ENCODE measurements at regions not wholly inside any gene's neighbourhood (a gene's known extent, or its start where the extent isn't known, plus 50 kb on each side); places are given as distances from the start of the nearest gene placed in this dataset.
A peak's percentile ranks its signal among the peaks of the same experiment; 100 is the strongest.

DNA sequence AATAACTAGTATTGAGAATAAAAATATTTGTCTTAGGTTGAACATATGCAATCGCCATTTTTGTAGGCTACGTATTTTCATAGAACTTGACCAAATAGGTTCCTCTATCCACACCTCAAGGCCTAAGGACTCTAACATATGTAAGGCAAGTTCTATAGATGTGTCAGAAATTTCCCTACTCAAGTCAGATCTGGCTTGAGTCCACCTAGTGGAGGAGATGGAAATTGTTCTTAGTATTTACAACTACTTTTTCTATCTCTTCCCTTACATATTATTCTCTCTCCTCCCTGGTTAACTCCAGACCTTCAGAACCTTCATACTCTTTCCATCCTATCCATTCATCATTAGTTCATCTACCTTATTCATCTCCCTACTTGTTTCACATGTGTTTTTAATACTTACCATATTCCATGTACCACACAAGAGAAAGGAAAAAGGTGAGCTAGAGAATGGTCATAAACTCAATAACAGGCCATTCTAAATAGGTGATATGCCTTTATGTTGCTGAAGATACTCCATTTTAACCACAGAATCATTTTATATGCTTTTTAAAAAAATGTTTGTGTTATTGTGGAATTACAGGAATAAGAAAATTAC is 174.5 kb upstream of the HDAC9 start:
- DNase-seq, result no peak

DNA sequence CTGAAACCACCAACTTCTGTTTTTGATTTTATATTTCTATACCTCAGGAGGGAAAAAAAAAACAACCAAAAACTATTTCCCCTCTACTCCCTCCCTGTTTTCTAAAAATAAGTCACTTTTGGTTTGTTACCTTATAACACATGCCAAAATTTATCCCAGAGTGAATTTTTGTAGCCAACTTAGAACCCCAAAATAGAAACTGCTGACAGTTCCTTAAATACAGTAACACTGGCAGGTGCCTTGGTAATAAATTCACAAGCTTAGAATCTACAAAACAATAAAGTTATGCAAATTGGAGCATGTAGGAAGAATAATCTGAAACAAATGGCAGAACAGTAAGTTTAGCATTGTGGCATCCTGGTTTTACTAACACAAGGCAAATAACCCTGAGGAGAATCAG is 165.0 kb upstream of the HDAC9 start:
- no peak for DNase-seq

DNA sequence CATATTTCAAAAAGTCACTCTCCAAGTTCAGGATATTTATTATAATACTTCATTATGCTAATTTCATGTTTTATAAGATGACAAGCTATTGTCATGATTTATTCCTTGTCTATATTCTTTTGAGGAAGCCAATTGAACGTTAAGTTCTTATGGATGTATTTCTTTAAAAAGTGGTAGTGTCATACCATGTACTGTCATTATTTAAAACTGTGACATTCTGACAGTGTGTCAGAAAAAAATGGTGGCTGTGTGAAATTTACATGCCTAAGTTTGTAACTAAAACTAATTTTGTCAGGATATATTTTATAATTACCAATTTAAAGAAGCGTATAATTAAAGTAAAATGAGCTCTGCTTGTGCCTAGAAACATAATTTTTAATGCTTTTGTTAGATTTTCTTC is 158.9 kb upstream of the HDAC9 start:
- no peak for DNase-seq

DNA sequence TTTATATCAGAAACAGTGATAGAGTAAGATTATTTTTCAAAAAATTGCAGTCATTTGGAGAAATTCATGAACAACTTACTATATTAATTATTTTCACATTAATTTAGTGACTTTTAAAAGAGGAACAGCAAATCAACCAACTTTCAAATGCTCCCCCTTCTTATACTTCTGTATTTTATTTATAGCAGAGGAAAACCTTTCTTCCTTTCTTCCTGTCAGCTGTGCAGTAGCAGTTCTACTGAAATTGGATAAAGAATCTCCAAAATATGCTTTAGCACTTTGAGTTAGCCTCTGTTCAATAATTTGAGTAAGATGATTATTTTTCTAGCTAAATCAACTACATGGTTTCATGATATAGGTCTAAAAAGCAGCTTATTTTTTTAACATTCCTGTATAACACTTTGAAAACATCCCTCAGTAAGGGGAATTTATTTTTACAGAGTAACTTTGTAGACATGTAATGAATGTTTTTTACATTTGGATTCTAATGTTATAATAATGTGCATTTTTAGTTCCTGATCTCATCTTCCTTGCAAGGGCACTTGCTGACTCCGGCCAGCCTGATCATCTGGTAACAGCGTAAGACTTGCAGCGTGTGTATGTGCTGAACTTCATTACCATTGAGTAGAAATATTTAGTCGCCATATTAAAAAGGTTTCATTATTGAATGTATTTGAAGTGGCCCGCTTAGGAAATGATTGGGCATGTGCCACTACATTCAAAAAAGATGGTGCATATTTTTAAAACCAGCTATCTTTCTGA is 158.3 kb upstream of the HDAC9 start:
- DNase-seq, result no peak

DNA sequence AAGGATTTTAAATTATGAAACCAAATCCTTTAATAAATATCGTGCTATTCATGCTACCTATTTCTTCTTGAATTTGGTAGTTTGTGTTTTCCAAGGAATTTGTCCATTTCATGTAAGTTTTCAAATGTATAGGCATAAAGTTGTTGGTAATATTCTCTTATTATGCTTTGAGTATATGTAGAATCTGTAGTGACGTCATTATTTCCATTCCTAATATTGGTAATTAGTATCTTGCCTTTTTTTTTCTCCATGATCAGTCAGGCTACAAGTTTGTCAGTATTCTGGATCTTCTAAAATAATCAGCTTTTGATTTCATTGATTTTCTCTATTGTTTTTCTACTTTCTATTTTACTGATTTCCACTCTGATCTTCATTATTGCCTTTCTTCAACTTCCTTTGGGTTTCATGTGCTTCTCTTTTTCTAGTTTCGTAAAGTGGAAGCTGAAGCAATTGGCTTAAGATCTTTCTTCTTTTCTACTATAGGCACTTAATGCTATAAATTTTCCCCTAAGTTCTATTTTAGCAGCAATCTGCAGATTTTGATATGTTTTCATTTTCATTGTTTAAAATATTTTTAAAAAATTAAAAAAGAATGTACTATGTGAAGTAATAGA is 156.5 kb upstream of the HDAC9 start:
- DNase-seq, result no peak

DNA sequence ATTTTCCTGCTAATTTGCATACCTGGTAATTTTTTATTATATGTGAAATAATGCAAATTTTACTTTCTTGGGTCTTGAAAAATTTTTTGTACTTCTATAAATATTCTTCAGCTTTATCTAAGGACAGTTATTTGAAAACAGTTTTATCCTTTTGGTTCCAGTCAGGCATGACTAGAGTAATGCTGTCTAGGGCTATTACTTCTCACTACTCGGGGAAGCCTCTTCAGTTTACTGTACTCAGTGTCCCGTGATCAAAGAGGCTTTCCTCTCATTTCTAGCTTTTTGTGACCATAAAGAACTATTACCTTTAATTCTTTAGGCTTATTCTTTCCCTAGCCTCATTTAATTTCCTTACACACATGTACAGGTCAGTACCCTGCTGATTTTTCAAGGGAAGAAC is 153.8 kb upstream of the HDAC9 start:
- DNase-seq, result no peak

DNA sequence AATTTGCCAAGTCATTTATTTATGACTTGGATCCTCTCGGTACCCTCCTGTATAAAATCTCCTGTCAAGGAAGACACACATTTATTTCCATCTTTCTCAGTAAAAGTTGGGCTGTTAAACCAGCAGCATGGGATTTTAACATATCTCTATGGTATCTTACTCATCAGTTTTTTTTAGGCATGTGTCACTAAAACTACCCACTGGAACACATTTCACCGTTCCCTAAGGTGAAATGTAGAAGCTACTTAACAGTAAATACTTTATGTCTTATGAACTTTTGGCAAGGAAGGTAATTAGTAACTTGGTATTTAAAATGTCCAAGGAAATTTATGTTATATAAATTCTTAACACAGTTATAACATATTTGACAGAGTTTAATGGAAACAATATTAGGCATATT is 152.5 kb upstream of the HDAC9 start:
- DNase-seq, result no peak

DNA sequence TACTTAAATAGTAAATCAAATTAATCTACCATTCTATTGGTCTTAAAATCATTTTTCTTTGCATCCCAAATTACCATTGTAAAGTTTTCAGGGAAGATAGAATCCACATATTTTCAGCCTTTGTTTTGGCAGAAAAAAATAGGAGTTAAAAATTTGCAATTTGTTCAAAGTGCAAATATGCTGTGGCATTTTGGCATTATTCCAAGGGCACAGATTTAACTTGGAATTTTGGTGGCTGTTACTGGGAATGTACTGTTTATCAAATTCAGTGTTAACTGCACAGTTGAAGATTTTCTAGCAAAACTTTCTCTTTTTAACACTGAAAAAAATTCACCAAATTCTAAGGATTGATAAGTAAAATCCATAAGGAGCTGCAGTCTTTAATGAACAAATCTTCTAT is 151.0 kb upstream of the HDAC9 start:
- DNase-seq, result no peak

DNA sequence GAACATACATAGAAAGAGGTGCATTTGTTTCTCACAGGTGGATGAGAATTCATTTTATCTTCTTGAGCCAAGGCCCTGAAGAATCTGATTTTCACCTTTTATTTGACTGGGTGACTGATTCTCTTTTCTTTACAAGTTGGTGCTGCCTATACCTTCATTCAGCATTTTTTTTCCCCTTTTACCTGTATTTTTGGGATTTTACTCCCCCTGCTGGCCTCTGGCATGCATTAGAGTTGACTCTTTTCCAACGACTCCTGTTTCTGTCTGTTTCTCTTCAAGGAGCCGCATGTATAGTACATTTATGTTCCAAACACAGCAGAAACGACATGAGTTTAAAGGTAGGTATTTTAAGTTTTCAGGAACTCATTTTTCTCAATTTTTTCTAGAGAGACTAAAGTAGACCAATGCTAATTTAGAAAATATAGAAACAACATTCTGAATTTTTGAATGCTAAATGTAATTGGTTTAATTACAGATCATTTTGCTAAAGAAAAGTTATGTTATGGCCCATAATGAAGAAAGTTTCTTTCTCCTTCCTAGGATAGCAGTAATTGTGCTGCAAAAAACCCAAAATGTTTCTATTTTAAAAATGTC is 149.8 kb upstream of the HDAC9 start:
- DNase-seq, result no peak

DNA sequence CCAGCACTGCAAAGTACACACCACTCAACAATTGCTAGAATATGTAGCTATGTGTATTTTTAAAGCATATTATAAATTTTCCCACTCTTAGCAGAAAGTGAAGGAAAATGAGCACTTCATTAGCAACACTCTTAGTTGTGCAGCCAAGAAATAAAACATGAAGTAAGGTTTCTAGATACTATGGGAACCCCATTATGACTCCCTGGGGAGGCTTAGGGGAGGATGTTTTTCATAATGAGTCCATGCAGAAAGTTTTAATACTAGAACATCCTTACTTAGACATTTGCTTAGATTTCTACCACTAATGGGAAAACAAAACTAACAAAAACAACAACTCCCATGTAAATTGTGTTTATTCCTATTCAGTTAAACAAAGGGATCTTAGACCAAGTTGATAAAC is 148.4 kb upstream of the HDAC9 start:
- DNase-seq, result no peak

DNA sequence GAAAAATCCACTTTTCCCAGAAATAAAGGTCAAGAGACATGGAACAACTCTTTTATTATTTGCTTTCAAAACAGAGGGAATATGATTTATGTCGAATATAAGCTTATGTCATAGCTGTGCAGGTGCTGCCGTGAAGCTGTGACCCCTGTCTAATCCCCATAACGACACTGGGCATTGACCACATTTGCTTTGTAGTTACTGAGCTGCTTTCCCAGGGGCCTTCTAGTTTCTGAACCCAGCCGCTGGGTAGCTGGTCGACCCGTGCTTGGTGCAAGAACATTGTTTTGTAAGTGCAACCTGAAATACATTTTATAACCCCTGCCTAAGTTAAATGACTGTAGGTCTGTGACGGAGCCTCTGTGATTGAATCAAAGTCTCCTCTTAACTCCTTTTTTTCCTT is 144.9 kb upstream of the HDAC9 start:
- DNase-seq, result no peak

DNA sequence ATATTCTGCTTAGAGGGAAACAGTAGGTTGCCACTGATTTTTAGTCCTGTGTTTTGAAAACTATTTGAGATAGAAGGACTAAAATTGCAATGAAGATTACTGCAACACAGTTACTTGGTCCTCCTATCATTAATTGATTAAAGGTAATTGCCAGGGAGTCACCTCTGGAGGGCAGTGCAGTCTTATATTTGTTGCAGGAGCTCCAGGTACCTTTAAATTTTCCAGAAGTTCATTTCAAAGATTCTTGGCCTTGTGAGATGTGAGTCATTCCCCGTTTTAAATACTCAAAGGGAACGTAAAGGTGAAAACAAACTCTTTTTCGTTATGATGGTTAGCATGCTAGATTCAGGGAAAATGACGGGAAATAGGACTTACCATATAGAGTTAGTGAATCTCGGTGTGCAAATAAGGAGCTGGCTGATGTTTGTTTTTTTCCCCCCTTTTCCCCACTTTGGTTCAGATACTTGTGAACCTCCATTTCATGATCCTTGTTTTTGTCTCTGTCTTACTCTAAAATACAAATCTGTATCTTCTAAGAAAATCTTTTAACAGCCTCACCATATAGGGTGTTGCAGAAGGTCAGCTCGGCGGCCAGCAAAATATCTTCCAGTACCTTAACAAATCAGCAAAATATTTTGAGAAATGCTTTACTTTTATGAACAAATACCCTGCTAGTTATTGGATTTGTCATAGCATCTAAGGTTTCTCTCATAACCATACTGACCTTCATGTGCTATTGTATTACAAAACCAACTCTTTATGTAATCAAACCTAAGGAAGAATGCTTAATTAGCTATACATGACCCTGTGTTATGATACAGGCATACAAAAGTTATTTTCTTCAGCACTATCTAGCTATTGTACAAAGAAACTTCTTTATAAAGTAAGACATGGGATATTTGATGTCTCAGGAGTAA is 143.0 kb upstream of the HDAC9 start:
- DNase-seq, result peak; percentile 64

DNA sequence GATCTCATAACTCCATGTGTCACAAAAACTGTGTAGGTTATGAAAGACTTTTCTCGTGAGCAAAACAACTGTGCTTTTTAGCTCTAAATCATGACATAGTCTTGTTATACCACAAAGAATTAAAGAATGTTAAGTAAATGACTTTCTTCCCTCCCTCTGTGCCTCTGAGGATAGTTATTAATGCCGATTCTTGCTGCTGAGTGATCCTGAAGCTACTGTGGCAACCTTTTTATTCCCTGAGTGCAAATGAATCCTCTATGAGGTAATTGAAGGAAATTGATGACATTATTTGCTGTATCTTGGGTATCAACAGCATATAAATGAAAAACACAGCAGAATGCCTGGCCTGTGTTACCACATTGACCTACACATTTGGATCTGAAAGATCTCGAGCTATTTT is 142.2 kb upstream of the HDAC9 start:
- DNase-seq, result no peak

DNA sequence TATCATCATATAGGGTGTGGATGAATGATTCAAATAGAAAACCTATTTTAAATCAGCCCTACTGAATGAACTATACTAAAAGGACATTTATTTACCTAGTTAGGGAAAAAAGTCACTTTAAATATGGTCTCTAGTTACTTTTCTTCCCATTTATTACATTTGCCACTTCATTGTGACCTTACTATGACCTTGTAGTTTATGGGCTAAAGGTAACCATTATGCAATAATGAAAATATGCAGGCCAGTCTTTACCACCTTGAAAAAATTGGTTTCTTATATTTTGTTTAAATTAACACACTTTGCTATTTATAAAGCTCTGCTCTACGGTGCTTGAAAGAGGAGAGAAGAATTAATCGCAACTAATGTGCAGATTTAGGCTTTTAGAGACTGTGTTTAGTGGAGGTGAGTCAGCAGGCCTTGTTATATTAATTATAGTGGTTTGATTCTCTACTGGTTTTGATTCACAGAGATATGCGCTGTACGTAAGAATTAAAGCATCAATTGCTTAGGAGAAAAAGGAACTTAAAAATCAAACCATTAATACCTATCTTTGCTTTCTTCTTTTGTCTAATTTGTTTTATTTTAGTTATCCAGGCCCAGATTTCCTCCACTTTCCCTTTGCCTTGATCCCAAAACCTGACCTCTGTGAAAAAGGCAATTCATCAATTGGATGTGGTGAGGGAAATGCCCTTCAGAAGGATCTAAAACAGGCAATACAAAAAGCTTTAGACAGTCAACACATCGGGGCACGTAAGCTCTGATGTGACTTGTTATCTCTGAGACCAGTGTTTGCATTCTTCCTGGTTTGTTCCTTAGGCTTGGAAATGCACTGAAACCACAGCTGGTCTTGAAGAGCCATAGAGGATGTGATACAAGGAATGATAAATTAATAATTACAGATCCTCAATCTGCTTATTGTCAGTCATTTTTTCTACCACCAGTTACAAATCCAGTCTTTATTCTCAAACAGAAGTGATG is 141.2 kb upstream of the HDAC9 start:
- DNase-seq, result no peak

DNA sequence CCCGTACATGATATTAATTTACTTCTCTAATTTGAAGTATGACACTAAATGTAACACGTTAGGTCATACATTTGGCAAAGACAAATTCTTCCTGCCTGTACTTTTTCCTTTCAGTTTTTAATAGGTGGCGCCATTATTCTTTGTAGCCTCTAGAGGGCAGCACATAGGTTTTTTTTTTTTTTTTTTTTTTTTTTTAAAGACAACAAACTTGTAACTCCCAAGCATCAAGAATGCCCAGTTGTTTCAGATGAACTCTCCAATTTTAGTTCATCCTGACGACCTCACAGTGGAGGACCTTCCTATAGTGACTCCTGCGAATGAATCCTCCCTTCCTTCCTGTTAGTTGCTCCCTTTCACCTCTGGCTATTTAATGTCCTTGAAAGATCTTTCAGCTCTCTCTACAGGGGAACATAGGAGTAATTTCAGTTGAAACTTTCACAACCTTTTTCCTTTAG is 139.3 kb upstream of the HDAC9 start:
- DNase-seq, result no peak

DNA sequence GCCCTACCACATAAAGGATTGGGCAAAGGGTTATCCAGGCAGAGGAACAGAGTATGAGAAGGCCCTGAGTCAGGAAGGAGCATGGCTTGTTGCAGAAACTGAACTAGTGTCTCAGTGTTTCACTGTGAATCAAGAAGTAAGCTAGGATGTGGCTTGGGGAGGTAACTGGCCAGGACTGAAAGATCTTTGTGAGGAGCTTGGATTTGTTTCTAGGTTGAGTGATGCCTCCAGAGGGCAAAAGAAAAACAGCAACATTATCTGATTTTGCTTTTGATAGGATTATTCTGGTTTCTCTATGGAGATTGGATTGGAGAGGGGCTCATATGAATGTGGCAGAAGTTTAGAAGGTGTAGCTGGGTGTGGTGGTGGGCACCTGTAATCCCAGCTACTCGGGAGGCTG is 137.9 kb upstream of the HDAC9 start:
- no peak for DNase-seq

DNA sequence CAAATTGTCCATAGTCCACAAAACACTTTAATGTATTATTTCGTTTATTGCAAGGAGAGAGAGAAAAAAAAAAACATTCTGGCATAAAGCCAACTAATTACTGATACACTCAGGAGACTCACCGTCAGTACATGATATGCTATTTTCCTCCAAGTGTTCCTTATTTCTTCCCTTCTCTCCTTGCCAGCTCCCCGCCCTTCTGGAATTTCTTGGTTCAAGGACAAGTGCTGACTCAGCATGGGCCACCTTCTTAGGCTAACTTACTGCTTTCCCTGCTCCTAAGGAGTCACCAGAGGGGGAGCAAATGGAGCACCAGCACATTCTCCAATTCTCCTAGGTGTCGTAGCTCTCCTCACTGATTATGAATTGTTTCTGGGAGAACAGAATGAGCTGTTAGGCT is 133.8 kb upstream of the HDAC9 start:
- DNase-seq, result no peak

DNA sequence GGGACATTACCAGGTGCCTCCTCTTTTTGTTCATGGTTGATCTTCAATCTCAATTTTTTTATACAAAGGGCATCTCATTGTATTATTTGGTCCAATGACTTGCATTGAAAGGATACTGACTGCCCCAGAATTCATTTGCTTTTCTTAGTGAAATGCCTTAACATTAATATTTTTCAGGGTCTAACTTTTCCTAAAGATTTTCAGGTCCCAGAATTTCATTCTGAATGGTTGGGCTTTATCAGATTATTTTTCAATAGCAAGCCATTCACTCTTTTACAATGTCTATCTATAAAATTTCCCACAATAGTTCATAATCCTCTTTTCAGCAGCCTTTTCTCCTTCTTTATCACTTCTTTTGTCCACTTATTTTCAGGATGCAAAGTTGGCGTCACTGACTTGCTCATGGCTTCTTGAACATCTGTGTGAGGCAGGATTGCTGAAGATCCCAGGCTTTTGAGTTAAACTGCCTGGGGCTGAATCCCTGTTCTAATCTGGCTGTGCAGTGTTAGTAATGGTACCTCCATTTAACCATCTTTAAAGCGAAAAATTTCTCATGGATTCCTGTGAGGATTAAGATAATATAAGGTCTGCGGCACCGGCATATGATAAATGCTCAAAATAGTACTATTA is 131.7 kb upstream of the HDAC9 start:
- DNase-seq, result no peak

DNA sequence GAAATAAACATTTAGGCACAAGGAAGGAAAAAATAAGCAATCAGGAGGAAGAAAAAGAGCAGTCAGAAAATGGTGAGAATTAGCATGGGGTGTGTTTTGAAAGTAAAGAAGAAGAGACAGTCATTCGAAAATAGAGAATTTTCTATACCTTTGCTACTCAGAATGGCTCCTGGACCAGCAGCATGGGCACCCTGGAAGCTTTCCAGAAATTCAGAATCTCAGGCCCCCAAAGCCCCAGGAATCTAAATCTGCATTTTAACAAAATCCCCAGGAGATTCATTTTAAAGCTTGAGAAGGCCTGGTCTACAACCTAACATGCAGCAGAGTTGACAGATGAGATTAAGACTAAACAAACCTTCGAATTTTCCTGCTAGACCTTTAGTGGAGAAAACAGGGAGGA is 131.2 kb upstream of the HDAC9 start:
- DNase-seq, result no peak

DNA sequence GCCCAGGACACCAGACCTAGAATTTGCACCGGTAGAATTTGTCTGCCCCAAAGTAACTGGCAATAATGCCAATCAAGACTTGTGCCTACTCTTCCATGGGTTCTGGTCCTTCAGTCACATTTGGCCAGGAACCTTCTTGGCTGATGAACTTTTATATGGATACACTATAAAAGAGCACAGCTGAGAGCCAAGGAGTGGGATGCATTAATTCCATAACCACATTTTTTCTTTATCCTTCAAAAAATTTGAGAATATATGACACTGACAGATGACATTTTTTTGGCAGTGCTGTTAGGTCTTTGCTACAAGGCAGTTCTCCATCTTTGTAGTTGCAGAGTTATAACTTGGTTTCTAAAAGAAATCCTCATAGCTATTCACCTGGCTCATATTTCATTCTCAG is 129.2 kb upstream of the HDAC9 start:
- no peak for DNase-seq

DNA sequence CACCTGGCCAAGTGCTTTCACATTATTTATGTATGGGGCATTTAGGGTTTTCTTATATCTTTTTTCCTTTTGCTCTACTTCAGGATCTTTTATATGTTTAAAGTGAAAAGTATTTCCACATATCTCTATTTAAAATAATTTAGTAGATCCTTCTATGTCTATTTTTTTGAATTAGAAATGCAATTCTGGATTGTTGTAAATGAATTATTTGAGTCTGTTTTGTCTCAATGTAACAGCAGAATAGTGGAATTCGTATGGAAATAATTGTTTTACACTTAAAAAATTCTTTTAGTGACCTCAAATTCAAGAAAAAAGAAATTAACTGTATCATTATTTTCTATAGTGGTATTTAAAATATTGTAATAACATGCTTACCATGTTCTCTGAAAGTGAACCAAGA is 126.5 kb upstream of the HDAC9 start:
- DNase-seq, result no peak

Data from NCI-H2107 (cell line).